NCI-H345 treated with DMSO at 0.1 percent for 48 hours (cell line): ENCODE measurements at regions not wholly inside any gene's neighbourhood (a gene's known extent, or its start where the extent isn't known, plus 50 kb on each side); places are given as distances from the start of the nearest gene placed in this dataset.
"Not testable (repeated sequence)": the region's sequence is repeated elsewhere in the genome, so short reads cannot be mapped to it uniquely, and the experiment has no call there.

Experiments
- DNase-seq: peaks from one replicate; lab custom pipeline; 2025; ENCODE audit not compliant: unreplicated experiment; lab: John Stamatoyannopoulos, UW

DNA sequence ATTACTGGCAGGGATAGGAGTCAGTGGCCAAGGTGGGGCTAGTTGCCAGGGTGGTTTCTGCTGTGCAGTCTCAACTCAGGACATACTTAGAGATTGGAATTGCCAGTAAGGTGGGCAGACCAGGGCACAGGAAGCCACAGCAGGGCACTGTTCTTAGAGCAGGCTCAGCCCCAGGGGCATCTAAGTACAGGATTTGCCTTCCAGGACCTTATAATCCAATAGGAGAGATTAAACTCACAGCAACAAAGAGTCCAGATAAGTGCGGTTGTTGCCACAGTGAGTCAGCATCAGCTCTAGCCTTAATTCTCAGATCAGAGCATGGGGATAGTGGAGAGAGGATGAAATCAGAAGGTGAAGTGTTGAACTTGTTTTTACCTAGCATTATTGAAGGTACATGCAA, 265.8 kb upstream of the TRPC7 start:
- DNase-seq: no peak

DNA sequence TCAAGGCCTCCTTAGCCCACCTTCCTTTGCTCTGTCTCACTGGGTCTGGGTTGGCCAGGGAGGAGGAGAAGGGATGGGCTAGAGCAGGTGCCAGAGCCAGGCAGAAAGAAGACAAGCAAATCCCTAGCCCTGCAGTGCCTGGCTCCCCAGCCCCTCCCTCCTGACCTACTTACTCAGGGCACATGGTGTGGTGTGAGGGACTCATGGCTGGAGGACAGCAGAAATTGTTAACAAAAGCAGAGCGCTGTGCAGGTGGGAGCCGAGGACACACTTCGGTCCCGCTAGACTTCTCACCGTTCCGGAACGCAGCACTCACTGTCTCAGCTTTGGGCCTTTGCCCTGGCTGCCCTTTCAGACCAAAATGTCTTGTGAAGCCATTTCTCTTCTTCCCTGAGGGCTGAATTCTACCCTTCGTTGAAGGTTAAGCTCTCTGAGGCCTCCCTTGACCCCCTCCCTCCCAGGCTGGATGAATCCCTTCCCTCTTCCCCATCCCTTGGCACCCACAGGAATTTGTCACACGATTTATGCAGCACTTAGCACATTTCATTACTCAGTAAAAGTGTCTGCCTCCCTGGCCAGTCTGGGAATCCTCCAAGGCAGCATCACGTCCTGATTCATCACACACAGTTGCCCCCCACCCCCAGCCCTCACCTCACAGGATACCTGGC, 263.9 kb upstream of the TRPC7 start:
- no peak for DNase-seq

DNA sequence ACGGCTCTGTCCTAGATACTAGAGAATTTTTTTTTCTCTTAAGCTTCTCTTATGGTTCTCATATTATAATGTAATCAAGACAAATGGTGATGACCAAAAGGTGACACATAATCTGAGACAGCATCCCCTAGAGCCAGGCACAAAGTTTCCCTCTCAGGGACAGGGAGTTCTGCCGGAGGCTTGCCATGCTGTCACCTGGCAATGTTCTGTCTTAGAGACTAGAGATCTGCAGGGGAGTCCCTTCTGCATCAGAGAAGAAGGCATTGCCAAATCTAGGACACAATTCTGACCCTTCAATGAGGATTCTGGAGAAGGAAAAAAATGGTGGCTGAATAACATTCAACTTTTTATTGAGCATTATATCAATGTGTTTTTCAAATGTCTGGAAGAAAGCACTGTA, 261.2 kb upstream of the TRPC7 start:
- DNase-seq: no peak

DNA sequence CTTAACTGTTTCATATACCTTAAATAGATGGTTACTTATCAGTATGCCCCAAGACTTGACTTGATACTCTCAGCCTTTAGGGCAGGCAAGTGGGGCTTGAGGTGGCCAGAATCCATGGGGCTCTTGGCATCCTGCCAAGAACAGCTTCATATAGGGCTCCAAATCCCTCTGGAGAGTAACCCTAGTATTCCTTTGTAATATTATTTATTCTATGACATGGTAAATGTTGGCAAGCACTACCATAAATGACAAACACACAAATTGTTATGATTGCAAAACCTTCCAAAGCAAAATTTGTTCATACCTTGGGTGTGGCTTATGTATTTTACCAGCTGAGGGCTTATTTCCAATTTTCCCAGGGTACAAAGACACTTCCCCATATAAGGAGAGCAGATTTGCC, 257.4 kb upstream of the TRPC7 start:
- no peak for DNase-seq

DNA sequence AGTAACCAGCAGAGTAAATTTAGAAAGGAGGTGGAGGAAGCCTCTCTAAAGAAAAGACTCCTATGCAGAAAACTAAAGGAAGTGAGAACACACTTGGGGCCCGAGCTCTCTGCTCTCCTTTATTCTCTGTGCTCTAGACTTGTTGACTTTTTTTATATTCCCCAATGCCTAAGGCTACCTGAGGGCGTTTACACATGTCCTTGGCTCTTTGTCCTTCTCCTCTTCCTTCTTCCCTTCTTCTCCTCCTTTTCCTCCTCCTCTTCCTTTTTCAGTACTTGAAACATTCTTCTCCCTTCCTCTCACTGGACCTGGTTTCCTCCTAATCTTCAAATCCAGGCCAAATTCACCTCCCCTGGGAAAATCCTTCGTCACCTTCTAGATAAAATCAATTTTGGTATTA, 256.4 kb upstream of the TRPC7 start:
- no peak for DNase-seq

DNA sequence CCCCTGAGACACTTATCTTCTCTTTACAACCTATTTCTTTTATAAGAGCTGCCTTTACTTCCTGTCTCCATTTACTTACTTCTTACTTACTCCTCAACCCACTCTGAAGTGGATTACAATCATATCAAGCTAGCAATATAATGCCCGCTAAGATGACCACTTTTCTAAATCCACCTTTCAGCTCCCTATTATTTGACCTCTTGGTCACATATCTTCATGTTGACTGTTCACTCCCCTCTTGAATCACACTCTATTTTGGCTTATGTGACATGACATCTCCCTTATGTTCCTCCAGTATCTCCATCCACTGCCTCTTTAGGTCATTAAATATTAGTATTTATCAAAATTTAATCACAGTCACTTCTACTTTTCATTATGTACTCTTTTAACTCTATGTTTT, 255.3 kb upstream of the TRPC7 start:
- DNase-seq: no peak

DNA sequence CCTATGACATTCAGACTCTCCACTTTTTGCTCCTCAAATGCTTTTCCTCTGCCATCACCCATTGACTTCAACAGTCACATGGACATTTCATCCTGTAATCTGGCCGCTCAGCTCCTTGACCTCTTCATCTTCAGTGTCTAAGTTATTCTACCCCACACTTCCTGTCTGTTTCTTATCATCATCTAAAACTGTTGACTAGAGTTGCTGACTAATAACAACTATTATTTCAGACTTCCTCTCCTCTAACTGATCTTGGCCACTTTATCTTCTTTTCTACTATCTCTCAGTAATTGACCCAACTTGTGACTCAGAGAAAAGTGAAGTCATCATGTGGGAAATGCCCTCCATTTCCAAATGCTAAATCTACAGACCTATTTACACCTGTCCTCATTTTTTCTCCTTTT, 254.7 kb upstream of the TRPC7 start:
- DNase-seq: no peak

DNA sequence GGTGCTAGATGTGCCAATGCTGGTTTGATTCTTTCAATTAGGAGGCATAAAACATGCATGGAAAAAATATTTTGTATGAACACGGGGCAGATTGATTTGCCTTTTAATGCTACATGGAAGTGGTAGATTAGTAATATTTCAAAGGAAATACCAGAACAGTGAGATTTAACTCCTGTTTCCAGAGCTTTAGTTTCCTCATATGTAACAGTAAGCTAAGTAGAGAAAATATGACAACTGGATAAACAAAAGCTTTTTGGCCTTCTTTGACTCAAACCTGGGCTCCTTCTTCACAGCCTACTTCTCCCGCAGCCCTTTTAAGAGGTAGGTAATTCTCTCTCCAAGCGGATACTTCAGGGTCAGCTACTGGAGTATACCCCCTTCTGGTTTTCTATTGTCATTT, 254.2 kb upstream of the TRPC7 start:
- DNase-seq: no peak

DNA sequence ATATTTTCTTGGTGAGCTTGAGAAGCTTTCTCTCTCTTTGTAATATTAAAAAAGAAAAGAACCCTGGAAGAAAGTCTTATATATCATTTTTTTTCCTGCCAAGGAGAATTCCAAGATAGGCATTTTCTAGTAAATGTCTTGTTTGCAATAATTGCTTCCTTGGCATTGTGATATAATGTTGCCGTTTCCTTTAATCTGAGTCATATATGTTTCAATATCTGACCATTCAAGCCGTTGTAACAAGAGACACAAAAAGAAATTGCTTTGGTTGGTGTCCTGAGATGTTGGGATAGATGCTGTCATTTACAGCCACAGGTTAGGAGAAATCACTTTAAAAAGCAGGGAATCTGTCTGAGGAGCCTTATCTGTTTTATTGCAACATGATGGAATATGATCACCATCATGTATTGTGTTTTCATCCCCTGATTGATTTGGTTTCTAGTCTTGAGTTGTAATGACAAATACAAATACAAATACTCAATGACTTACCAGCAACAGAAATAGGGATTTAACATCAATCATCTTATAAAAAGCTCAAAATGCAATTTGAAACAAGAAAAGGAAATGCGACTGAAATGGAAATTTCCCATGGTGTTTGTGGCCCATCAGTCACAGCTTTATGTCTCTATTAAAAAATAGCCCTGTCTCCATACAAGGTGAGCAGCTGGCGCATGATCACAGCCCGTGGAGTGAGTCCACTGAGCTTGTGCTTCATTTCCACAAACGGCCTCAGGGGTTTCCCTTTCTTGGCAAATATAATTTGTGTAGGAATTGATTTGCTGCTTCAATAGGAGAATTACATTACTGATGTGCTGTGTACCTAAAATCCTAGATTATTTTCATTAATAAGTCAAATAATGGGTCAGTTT, 250.1 kb upstream of the TRPC7 start:
- no peak for DNase-seq

DNA sequence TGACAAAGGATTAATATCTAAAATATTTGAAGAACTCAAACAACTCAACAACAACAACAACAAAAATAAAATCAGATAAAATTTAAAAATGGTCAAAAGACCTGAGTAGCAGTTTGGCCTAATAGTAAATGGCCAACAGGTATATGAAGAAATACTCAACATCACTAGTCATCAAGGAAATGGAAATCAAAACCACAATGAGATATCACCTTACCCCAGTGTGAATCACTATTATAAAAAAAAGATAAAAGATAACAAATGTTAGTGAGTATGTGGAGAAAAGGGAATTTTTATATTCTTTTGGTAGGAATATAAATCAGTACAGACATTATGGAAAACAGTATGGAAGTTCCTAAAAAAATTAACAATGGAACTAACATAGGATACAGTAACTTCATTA, 247.9 kb upstream of the TRPC7 start:
- DNase-seq: no peak

DNA sequence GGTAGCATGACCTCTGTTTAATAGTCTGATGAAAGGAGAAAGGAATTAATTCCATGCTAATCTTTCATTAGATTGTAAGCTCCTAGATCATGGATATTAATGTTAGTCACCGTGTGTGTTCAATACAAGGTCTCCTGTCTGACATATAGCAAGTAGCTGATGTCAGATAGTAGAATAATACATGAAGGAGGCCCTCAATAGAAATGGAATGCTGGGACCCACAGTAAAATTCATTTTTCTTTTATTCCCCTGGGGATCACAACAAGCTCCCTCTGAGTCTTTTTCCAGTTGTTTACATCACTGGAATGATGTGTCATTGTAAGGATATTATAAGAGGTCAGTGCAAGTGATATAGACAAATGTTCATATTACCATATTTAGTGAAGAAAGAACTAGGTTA, 240.3 kb upstream of the TRPC7 start:
- no peak for DNase-seq

DNA sequence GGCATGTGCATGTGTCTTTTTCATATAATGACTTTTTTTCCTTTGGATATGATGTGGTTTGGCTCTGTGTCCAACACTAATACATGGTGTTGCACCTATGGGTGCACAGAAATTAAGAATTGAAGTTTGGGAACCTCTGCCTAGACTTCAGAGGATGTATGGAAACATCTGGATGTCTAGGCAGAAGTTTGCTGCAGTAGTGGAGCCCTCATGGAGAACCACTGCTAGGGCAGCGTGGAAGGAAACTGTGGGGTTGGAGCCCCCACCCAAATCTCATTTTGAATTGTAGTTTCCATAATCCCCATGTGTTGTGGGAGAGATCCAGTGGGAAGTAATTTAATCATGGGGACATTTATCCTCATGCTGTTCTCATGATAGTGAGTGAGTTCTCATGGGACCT, 235.0 kb upstream of the TRPC7 start:
- DNase-seq: no peak

DNA sequence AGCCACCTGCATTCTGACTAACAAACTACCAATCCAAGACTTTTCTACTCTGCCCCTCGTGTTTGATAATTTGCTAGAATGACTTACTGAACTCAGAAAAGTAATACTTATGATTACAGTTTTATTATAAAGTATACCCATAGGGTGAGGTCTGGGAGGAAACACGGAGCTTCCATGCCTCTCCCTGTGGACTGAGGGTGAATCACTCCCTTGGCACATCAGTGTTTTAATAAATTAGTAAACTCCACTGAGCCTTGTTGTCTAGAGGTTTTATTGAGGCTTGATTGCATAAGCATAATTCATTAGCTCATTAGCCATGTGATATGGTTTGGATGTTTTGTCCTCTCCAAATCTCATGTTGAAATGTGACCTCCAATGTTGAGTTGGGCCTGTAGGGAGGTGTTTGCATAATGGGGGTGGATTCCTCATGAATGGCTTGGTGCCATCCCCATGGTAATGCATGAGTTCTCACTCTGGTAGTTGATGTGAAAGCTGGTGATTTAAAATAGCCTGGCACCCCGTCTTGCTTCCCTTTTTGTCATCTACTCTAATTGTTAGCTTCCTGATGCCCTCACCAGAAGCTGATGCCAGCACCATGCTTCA, 233.6 kb upstream of the TRPC7 start:
- no peak for DNase-seq

DNA sequence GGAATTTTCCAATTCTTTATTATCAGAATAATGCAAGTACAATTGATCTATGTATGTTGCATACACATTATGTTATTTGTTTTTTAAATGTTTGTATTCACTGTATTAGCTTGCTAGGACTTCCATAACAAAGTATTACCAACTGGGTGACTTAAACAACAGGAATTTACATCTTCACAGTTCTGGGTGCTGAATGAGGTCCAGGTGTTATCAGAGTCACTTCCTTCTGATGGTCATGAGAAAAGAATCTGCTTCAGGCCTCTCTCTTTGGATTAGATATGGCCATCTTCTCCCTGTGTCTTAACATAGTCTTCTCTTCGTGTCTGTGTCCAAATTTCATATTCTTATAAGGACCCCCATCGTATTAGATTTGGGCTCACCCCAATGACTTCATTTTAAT, 229.1 kb upstream of the TRPC7 start:
- no peak for DNase-seq

DNA sequence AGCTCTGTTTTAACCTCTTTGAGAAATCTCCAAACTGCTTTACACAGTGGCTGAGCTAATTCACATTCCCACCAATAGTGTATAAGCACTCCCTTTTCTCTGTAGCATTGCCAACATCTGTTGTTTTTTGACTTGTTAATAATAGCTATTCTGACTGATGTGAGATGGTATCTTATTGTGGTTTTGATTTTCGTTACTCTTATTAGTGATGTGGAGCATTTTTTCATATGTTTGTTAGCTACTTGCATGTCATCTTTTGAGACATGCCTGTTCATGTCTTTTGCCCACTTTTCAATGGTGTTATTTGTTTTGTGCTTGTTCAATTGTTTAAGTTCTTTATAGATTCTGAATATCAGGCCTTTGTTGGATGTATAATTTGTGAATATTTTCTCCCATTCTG, 225.2 kb upstream of the TRPC7 start:
- DNase-seq: no peak

DNA sequence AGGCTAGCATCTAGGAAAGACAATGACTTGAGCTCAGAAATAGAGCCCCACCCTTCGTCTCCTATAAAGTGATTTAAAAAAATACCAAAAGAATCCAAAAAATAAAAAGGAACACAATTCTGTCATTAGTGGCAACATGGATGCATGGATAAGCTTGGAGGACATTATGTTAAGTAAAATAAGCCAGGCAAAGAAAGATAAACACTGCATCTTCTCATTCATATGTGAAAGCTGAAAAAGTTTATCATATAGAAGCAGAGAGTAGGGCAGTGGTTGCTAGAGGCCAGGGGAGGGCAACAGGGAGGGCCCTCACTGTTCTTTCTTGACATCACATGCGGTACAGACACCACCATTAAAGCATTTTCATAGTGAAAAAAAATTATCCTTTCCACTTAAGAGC, 220.9 kb upstream of the TRPC7 start:
- no peak for DNase-seq

DNA sequence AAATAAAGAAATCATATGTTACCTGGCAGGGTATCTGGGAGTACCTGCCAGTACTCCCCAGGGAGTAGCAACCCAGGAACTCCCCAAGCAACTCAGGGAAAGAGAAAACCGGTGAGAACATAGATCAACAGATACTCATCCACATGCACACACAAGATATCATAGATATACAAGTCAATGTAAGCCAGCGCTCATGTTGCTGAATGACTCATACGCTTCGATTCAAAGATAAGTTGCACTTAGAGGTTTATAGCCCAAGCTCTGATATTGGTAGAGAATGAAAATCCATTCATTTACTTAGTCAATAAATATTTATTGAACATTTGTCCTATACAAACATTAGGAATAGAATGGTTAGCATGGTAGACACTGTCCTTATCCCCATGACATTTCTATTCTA, 219.1 kb upstream of the TRPC7 start:
- no peak for DNase-seq

DNA sequence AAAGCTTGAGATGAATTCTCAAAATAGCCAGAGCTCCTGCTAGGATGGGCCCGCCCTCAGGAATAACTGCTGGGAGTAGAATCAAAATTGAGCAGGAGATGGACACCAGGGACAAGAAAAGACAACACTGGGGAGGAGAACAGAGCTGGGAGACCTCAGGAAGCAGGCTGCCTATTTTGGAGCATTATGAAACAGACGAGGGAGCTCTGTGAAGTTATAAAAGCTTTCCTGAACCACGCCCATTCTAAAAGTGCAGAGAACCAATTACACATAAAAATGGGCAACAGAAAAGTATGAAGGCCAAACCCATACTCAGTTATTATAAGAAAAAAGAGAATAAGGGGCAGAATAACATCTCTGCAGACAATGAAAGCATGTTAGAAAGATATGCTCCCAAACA, 213.9 kb upstream of the TRPC7 start:
- no peak for DNase-seq

DNA sequence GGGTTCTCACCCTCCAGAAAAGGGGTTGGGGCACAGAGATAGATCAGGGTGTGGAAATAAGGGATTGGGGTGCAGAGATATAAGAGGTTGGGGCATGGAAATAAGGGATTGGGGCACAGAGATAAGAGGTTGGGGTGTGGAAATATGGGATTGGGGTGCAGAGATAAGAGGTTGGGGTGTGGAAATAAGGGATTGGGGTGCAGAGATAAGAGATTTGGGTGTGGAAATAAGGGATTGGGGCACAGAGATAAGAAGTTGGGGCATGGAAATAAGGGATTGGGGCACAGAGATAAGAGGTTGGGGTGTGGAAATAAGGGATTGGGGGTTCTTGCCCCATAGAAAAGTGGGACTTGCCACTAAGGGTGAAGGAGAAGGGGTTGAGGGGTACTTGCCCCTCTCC, 204.5 kb upstream of the TRPC7 start:
- DNase-seq: not testable (repeated sequence)

DNA sequence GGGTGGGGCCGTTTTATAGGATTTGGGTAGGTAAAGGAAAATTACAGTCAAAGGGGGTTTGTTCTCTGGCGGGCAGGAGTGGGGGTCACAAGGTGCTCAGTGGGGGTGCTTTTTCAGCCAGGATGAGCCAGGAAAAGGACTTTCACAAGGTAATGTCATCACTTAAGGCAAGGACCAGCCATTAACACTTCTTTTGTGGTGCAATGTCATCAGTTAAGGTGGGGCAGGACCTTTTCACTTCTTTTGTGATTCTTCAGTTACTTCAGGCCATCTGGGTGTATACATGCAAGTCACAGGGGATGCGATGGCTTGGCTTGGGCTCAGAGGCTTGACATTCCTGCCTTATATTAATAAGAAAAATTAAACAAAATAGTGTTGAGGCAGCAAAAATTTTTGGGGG, 200.1 kb upstream of the TRPC7 start:
- DNase-seq: not testable (repeated sequence)

DNA sequence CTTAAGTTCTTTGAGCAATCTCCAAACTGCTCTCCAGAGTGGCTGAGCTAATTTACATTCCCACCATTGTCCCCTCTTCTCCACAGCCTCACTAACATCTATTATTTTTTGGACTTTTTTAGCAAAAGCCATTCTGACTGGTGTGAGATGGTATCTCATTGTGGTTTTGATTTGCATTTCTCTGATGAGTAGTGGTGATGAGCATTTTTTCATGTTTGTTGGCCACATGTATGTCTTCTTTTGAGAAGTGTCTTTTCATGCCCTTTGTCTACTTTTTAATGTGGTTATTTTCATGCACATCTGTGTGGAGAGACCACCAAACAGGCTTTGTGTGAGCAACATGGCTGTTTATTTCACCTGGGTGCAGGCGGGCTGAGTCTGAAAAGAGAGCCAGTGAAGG, 199.7 kb upstream of the TRPC7 start:
- DNase-seq: not testable (repeated sequence)

DNA sequence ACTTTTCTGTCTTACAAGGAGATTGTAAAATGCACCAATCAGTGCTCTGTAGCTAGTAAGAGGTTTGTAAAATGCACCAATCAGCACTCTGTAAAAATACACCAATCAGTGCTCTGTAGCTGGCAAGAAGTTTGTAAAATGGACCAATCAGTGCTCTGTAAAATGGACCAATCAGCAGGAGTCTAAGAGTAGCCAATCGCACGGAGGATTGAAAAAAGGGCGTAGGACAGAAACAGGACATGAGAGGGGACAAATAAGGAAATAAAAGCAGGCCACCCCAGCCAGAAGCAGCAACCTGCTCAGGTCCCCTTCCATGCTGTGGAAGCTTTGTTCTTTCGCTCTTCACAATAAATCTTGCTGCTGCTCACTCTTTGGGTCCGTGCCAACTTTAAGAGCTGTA, 199.1 kb upstream of the TRPC7 start:
- DNase-seq: not testable (repeated sequence)
